ENCODE measurements at regions not wholly inside any gene's neighbourhood (a gene's known extent, or its start where the extent isn't known, plus 50 kb on each side); places are given as distances from the start of the nearest gene placed in this dataset.

GRCh38 chr5:63655043-63655442 lies 307.2 kb downstream of the HTR1A start:
- H3K9ac ChIP-seq, result no peak overlapping the region
- H3K4me3 ChIP-seq (ENCODE audit: low read depth, low read length), result no peak overlapping the region
- H3K27me3 ChIP-seq (ENCODE audit: control insufficient read depth, insufficient read depth, low read length), result no peaks in the 10 kb centered on the region
- H3K27ac ChIP-seq, result no peak overlapping the region
- no peak overlapping the region for H2AFZ ChIP-seq
- H3K4me1 ChIP-seq, result no peaks in the 10 kb centered on the region
- H3K9me3 ChIP-seq (ENCODE audit: control insufficient read depth, low read length), result no peaks in the 10 kb centered on the region
- TF ChIP-seq CTCF (IDR thresholded peaks at IDR 0.05), result no peak
- H3K36me3 ChIP-seq (ENCODE audit: control insufficient read depth, insufficient read depth, low read length), result no peaks in the 10 kb centered on the region
- no peak overlapping the region for H3K4me2 ChIP-seq (ENCODE audit: low read length)
- H3K79me2 ChIP-seq, result no peaks in the 10 kb centered on the region

- Histone ChIP-seq H3K27me3 (ENCODE audit: control insufficient read depth, insufficient read depth, low read length) (no peaks in the 10 kb centered on the region), H3K9ac (no peak overlapping the region), H3K79me2 (no peaks in the 10 kb centered on the region), H3K4me2 (ENCODE audit: low read length) (no peak overlapping the region), H3K4me3 (ENCODE audit: low read depth, low read length) (no peak overlapping the region), H3K27ac (no peak overlapping the region), H2AFZ (no peak overlapping the region), H3K9me3 (ENCODE audit: control insufficient read depth, low read length) (no peaks in the 10 kb centered on the region), H3K36me3 (ENCODE audit: control insufficient read depth, insufficient read depth, low read length) (no peaks in the 10 kb centered on the region), H3K4me1 (no peaks in the 10 kb centered on the region)
- no peak for TF ChIP-seq CTCF (IDR thresholded peaks at IDR 0.05)
These were observed 311.7 kb downstream of the HTR1A start for GRCh38 chr5:63650581-63650980.

GRCh38 chr5:63648376-63648775 lies 313.9 kb downstream of the HTR1A start:
- H2AFZ ChIP-seq, result no peak overlapping the region
- H3K9ac ChIP-seq, result no peak overlapping the region
- H3K4me1 ChIP-seq, result no peaks in the 10 kb centered on the region
- H3K9me3 ChIP-seq (ENCODE audit: control insufficient read depth, low read length), result no peaks in the 10 kb centered on the region
- TF ChIP-seq CTCF (IDR thresholded peaks at IDR 0.05), result no peak
- H3K36me3 ChIP-seq (ENCODE audit: control insufficient read depth, insufficient read depth, low read length), result no peaks in the 10 kb centered on the region
- H3K4me2 ChIP-seq (ENCODE audit: low read length), result no peak overlapping the region
- no peak overlapping the region for H3K27ac ChIP-seq
- H3K79me2 ChIP-seq, result no peaks in the 10 kb centered on the region
- H3K27me3 ChIP-seq (ENCODE audit: control insufficient read depth, insufficient read depth, low read length), result no peaks in the 10 kb centered on the region
- no peak overlapping the region for H3K4me3 ChIP-seq (ENCODE audit: low read depth, low read length)

GRCh38 chr5:63629951-63630630 lies 332.2 kb downstream of the HTR1A start:
- no peaks in the 10 kb centered on the region for H3K36me3 ChIP-seq (ENCODE audit: control insufficient read depth, insufficient read depth, low read length)
- no peaks in the 10 kb centered on the region for H3K9me3 ChIP-seq (ENCODE audit: control insufficient read depth, low read length)
- H3K27ac ChIP-seq, result no peak overlapping the region
- H3K4me2 ChIP-seq (ENCODE audit: low read length), result no peak overlapping the region
- no peak overlapping the region for H3K9ac ChIP-seq
- no peak overlapping the region for H3K4me3 ChIP-seq (ENCODE audit: low read depth, low read length)
- H3K79me2 ChIP-seq, result no peaks in the 10 kb centered on the region
- no peaks in the 10 kb centered on the region for H3K4me1 ChIP-seq
- H3K27me3 ChIP-seq (ENCODE audit: control insufficient read depth, insufficient read depth, low read length), result no peaks in the 10 kb centered on the region
- H2AFZ ChIP-seq, result no peak overlapping the region
- TF ChIP-seq CTCF (IDR thresholded peaks at IDR 0.05), result no peak

GRCh38 chr5:63613442-63613841 lies 348.8 kb downstream of the HTR1A start:
- no peak for TF ChIP-seq CTCF (IDR thresholded peaks at IDR 0.05)

More at GRCh38 chr5:63613442-63613841, 348.8 kb downstream of the HTR1A start:
- H3K36me3 ChIP-seq (ENCODE audit: control insufficient read depth, insufficient read depth, low read length), result no peaks in the 10 kb centered on the region
- H3K27ac ChIP-seq, result no peak overlapping the region
- H3K27me3 ChIP-seq (ENCODE audit: control insufficient read depth, insufficient read depth, low read length), result no peaks in the 10 kb centered on the region
- H2AFZ ChIP-seq, result no peak overlapping the region
- no peak overlapping the region for H3K4me3 ChIP-seq (ENCODE audit: low read depth, low read length)
- H3K9me3 ChIP-seq (ENCODE audit: control insufficient read depth, low read length), result no peaks in the 10 kb centered on the region
- no peak overlapping the region for H3K9ac ChIP-seq
- no peak overlapping the region for H3K4me2 ChIP-seq (ENCODE audit: low read length)
- no peaks in the 10 kb centered on the region for H3K4me1 ChIP-seq
- no peaks in the 10 kb centered on the region for H3K79me2 ChIP-seq

Measured in parathyroid adenoma (tissue), 2 donors.